Stimulated activated CD8-positive, alpha-beta memory T cell treated with anti-CD3 and anti-CD28 coated beads, Interleukin-2, amount 100 ng/mL, for 48 hours (primary cell): ENCODE measurements at regions not wholly inside any gene's neighbourhood (a gene's known extent, or its start where the extent isn't known, plus 50 kb on each side); places are given as distances from the start of the nearest gene placed in this dataset.

Experiments
- DNase-seq, 2 donors: peaks; one replicate each; pipeline ENCODE4 v3.0.0-alpha.2; 2020; ENCODE audit warnings: low read depth in 2 of 2

DNA sequence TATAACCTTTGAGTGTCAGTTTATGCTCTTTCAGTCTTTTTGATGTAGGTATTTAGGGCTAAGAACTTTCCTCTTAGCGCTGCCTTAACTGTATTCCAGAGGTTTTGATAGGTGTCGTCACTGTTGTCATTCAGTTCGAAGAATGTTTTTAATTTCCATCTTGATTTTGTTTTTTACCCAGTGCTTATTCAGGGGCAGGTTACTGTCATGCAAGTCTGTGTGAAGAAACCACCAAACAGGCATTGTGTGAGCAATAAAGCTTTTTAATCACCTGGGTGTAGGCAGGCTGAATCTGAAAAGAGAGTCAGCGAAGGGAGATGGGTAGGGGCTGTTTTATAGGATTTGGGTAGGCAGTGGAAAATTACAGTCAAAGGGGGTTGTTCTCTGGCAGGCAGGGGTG is 142.0 kb upstream of the USP9Y start:
- no peak for DNase-seq

DNA sequence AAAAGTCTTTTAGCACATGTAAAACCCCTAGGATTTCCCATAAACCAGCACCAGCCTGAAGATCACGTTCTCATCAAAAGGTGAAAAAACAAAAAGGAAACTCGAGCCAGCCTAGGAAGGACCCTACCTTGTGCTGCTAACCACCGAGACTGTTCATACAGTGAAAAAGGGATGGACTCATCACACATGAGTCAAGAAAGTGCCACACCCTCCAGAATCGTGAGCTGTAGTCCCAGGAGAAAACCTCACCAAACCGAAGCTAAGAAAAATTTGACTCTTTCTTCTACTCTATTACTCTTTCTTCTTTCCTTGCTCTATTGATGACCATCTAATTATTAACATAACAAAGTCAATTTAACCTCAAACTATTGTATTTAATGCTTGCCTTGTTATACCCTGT is 124.8 kb upstream of the USP9Y start:
- DNase-seq = no peak

DNA sequence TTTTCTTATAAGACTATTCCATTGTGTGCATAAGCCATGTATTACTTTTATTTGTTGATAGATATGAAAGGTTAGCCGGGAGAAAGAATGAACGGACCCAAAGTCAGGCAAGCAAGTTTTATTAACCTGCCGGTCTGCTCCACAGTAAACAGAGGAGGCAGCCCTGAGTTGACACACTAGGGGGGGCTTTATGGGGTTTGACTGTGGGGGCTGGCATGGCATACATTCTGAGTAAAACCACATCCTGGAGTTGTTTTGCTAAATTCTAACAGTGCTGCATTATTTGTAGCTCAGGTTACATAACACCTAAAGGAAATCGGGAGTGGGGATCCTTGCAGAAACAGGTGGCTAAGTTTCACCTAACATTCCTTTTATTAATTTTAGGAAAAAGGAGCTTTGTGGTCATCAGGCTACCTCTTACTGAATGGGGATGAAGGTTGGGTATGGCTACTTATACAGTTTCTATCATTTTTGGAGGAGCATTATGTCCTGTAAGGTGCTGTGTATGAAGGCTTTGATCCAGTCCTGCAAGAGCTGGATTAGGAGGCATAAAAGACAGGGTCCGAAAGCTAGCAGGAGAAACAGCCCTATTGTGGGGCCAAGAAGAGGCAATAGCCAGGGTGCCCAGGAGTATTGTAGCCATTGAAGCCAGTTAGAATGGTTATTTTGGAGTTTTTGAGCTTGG is 107.4 kb upstream of the USP9Y start:
- DNase-seq = no peak

DNA sequence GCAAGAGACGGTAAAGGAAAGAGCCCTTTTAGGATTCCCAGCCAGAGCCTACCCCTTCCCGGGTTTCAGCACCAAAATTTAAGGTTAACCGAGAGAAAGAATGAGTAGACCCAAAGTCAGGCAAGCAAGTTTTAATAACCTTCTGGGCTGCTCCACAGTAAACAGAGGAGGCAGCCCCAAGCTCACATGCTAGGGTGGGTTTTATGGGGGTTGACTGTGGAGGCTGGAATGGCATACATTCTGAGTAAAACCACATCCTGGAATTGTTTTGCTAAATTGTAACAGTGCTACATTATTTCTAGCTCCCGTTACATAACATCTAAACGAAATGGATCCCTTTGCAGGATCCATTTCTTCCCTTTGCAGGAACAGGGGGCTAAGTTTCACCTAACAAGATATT is 102.2 kb upstream of the USP9Y start:
- DNase-seq = no peak

DNA sequence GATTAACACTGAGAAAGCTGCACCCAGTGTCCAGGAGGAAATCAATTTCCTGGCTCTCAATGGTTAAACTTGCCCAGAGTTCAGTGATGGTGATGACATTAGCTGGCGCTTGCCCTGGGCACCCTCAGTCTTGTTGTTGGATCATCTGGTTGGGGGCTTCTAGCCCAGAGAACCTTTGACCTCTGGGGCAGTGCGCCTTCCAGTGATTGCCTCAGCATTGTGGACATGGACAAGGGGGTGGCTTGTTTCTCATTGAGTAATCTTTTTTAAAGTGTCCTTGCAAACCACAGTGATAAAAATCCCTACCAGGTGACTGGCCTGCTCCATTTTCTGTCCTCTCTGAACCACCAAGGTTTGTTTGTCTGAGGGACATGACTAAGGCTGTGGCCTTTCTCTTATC is 95.6 kb upstream of the USP9Y start:
- no peak for DNase-seq

DNA sequence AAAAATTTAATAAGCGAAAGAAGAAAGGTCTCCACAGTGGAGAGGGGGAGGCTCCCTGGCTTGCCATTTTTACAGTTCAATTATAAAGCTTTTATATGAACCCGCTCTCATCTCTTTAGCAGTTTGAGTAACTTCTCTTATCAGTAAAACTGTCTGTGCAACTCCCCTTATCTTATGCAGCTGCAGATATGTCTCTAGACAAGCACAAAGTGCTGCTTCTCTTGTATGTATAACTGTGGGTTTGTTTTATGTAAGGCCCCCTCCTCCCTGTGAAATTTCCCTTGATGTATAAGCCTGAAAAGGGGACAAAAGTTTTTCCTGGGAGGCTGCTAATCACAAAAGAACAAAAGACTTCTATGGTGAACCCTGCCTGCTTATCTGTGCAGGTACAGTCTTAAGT is 90.2 kb upstream of the USP9Y start:
- DNase-seq = no peak

DNA sequence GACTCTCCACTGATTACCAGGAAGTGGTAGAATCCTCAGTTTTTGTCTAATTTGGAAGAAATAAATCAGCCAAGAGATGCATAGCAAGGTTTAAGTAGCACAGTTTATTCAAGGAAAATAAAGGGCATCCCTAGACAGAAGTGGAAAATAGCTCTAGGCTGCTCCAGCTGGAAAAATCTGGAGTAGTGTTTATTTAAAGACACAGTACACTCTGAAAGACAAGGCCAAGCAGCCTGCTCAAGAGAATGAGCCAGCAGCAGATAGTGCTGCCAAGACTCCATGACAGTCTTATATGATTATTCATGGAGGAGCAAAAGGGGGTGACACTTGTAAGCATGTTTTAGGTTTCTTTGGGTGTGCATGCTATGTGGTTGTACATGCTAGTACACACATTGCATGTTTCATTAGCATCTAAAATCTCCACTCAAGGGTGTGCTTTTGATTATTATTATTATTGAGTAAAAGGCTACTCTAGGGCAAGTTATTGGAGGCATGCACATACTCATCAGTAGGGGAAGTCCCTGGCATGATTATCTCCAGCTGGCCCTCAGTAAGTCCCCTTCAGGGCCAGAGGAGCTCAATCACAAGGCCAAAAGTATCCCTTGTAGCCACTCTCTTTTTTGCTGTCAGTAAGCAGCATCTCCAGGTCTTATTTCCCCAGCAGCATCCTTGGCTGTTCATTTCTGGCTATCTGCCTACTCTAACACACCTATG is 85.1 kb upstream of the USP9Y start:
- DNase-seq = no peak

DNA sequence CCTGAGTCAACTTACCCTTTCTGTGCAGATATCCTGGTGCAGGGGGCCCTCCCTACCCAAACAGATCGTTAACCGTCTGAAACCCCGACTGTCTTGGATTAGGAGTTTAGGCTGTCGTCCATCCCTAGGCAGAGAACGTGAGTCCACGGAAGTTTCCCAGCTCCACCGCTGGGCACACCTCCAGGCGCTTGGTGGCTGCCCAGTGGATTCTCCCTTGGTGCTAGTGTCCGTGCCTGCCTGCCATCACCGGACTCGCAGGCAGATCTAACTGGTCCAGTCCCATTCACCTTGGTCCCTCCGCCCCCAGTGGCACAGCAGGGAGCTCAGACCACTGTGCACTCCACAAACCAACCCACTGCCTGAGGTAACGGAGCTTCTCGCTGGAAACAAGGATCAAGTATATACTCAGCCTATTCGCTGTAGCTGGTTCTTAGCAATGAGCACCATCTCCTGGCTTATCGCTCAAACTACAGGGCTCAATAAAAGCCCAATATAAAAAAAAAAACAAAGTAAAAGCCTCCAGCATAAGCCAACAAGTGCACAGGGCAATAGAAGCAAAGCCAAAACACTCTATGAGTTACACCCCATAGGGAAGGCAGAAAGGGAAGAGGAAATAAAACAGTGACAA is 79.5 kb upstream of the USP9Y start:
- DNase-seq = no peak

DNA sequence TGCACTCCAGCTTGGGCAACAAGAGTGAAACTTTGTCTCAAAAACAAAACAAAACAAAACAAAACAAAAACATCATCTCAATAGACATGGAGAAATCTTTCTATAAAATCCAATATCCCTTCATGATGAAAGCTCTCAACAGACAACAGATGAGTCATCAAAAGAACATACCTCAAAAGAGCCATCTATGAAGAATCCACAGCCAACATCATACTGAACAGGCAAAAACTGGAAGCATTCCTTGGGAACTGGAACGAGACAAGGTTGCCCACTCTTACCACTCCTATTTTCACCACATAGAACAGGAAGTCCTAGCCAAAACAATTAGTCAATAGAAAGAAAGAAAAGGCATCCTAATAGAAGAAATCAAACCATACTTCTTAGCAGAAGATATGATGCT is 77.8 kb upstream of the USP9Y start:
- DNase-seq = no peak

DNA sequence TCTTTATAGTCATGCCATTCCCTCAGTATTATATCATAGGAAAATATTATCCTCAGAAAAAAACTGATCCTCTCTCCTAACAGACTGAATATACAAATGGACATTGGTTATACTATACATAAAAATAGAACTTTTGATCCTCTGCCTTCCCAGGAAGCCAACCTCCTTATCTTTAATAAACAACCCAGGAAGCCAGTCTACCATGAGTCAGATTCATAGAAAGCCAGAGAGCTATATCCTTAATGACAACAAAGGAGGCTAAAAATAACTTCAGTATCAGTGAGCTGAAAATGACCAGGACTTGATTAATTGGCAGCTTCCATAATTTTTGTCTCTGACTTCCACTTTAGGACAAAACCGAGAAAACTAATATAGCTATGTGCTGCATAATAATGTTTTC is 58.0 kb upstream of the USP9Y start:
- DNase-seq = no peak

DNA sequence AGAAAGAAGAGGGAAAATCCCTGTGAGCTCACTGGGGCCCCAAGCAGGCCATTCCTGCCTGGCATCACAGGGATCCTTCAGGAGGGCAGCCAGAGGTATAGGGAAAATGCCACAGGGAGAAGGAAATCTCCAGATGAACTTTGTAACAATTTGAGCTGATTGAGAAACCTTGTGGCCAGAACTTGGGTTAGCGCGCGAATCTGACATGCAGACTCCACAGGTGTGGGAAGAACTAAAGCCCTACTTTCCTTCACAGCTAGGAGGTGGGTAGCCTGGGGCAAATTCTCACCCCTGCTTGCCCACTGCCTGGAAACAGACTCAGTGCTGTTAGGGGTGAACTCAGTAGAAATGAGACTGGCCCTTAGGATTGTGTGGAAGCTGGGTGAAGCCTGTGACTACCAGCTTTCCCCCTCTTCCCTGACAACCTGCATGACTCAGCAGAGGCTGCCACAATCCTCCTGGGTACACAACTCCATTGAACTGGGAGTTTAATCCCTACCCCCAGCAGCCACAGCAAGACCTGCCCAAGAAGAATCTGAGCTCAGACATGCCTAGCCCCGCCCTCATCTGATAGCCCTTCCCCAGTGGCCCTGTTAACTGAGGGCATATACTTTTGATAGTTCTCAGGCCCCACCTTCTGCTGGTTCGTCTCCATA is 57.2 kb upstream of the USP9Y start:
- no peak for DNase-seq

DNA sequence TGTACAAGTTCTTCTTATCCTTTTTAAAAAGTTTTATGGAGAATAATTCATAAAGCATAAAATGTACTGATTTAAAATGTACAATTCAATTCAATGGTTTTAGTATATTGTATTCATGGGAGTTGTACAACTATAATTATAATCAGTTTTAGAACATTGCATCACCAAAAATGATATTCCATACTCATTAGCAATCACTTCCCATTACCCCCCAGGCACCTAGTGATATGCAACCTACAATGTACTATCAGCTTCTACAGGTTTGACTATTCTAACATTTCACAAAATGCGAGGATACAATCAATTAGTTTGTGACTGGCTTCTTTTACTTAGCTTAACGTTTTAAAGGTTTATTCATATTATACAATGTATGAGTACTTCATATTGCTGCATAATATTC is 49.9 kb upstream of the USP9Y start:
- DNase-seq = no peak
